DOHH2 (cell line): ENCODE measurements at regions not wholly inside any gene's neighbourhood (a gene's known extent, or its start where the extent isn't known, plus 50 kb on each side); places are given as distances from the start of the nearest gene placed in this dataset.

Source experiments
- CTCF ChIP-seq: fragments of 200-600 bp; sonication (generic); IDR thresholded peaks from one replicate; pipeline ENCODE4 v1.5.1; 2014; ENCODE audit warnings: antibody characterized with exemption, mild to moderate bottlenecking, low read depth, low read length; ENCODE audit not compliant: poor library complexity, severe bottlenecking
- EZH2phosphoT487 ChIP-seq: fragments of 200-600 bp; sonication (generic); IDR thresholded peaks from 2 replicates; pipeline ENCODE4 v1.6.1; 2017; ENCODE audit warnings: borderline replicate concordance, mild to moderate bottlenecking, antibody characterized with exemption, low read length, moderate library complexity, mixed read lengths

GRCh38 chr3:162211470-162211869 is 714.9 kb downstream of the OTOL1 start:
- no peak for TF ChIP-seq CTCF
- no peak for TF ChIP-seq EZH2phosphoT487
